ENCODE measurements at regions not wholly inside any gene's neighbourhood (a gene's known extent, or its start where the extent isn't known, plus 50 kb on each side); places are given as distances from the start of the nearest gene placed in this dataset.

DNA sequence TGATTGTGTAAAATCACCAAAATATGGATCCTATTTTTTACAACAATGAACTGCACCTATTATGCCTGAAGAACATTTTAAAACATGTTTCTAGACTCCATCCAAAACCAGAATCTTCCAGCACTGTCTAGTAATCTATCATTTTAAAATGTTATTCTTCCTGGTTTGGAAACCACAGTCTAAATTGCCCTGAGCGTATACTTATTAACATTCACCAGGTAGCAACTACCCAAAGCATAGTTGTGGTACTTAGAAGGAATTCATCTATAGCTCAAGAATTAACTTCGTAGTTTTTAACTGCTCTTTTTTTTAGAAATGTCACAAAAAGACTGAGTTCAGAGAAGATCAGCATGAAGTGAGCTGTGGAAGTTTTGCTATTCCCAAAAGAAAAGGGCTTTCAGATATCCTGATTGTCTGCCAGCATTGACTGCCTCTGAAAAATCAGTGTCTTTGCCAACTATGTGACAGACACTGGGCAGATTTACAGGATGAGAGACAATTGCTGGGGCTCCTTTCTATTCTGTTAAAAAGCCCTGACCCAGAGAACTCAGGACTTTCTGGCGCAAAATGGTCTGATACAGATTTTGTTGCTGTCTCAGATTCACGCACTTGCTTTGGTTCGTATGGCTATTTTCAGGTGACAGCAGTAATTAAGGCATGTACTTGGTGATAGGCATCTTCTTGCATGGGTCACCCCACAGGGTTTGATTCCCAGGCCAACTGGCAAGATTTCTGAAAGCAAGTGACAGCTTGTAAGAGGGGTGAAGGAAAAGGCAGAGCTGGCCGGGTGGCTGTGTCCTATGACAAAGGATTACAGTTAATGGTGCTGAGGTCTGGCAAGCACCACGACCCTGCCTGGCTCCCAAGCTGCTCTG, 152.5 kb upstream of the RAI14 start:
- Mint-ChIP-seq H3K27me3 (peaks cover 49% of the 10 kb centered on the region), H3K4me3 (no peak overlapping the region), H3K4me1 (peaks cover 5% of the 10 kb centered on the region), H3K27ac (no peak overlapping the region), H3K36me3 (ENCODE audit: low read depth) (no peaks in the 10 kb centered on the region)
- no peak for ATAC-seq
- no peak for DNase-seq
- no peaks in the 10 kb centered on the region for H3K9me3 ChIP-seq (ENCODE audit: control insufficient read depth, low read length, poor library complexity, severe bottlenecking)

DNA sequence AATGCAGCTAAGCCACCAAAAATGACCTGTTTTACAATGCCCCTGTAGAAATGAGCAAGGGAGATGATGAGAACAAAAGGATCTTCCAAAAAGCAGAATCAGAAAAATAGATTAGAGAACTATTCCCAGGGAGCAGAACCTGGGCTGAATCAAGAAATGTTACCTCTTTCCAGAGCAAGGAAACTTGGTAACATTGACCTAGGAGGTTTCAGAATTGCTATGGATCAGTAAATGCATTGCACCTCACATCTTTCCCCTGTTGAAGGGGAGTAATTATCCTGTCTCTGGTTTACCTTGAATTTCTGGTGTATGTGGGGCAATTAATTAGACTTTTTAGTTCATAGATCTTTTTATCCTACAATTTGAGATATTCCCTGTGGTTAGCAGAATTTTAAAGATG, 151.2 kb upstream of the RAI14 start:
- Mint-ChIP-seq H3K36me3 (ENCODE audit: low read depth) (no peaks in the 10 kb centered on the region), H3K4me3 (no peak overlapping the region), H3K27ac (no peak overlapping the region), H3K4me1 (no peaks in the 10 kb centered on the region), H3K27me3 (peaks cover 62% of the 10 kb centered on the region)
- H3K9me3 ChIP-seq (ENCODE audit: control insufficient read depth, low read length, poor library complexity, severe bottlenecking), result no peaks in the 10 kb centered on the region
- DNase-seq, result no peak
- ATAC-seq, result no peak

DNA sequence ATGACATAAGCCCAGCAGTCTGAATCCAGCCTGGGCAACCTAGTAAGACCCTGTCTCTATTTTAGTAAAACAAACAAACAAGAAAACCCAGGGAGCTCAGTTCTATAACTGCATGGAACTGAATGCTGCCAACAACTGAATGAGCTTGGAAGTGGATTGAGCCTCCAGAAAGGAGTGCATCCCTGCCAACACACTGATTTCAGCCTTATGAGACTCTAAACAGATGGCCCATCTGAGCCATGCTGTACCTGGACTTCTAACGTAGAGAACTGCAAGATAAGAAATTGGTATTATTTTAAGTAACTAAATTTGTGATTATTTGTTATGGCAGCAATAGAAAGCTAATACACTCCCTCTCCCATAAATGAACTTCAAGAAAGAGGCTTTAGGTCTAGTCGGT, 150.4 kb upstream of the RAI14 start:
- Mint-ChIP-seq H3K4me1 (no peaks in the 10 kb centered on the region), H3K4me3 (no peak overlapping the region), H3K27me3 (peaks cover 64% of the 10 kb centered on the region), H3K36me3 (ENCODE audit: low read depth) (no peaks in the 10 kb centered on the region), H3K27ac (no peak overlapping the region)
- no peaks in the 10 kb centered on the region for H3K9me3 ChIP-seq (ENCODE audit: control insufficient read depth, low read length, poor library complexity, severe bottlenecking)
- ATAC-seq (no peak), DNase-seq (no peak)

DNA sequence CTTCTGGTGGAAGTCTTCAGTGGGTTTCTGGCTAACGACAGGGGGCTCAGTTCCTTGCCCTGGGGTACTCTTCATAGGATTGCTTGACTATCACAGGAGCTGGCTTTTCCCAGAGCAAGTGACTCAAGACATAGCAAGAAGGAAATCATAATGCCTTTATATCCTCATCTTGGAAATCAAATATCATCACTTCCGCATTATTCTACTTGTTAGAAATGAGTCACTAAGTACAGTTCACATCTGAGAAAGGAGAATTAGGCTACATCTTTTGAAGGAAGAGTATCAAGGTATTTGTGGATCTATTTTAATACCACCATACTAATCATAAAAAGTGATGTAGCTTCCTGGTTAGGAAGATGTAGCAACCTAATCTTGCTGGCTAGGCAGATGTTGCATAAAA, 148.2 kb upstream of the RAI14 start:
- no peaks in the 10 kb centered on the region for H3K9me3 ChIP-seq (ENCODE audit: control insufficient read depth, low read length, poor library complexity, severe bottlenecking)
- Mint-ChIP-seq H3K36me3 (ENCODE audit: low read depth) (no peaks in the 10 kb centered on the region), H3K27me3 (peaks cover 62% of the 10 kb centered on the region), H3K4me1 (no peaks in the 10 kb centered on the region), H3K4me3 (no peak overlapping the region), H3K27ac (no peak overlapping the region)
- DNase-seq (no peak), ATAC-seq (no peak)

DNA sequence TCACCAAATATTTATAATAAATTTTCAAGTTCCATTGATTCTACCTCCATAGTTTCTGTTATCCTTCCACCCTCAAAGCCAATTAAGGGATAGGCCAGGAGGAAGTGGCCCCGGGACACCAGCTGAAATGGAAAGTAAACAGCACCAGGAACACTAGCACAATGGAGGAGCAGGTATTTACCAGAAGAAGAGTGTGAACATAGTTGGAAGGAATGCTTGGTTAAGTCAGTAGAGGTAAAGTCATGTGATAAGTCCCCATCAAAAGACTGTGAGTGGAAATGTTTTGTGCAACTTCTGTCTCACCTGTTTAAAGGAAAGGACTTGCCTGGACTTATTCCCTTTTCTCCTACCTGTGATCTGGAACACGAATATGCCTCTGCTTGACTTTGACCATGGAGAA, 146.7 kb upstream of the RAI14 start:
- Mint-ChIP-seq H3K36me3 (ENCODE audit: low read depth) (no peaks in the 10 kb centered on the region), H3K27me3 (peaks cover 47% of the 10 kb centered on the region), H3K27ac (no peak overlapping the region), H3K4me1 (no peaks in the 10 kb centered on the region), H3K4me3 (no peak overlapping the region)
- ATAC-seq (no peak), DNase-seq (no peak)
- no peaks in the 10 kb centered on the region for H3K9me3 ChIP-seq (ENCODE audit: control insufficient read depth, low read length, poor library complexity, severe bottlenecking)

DNA sequence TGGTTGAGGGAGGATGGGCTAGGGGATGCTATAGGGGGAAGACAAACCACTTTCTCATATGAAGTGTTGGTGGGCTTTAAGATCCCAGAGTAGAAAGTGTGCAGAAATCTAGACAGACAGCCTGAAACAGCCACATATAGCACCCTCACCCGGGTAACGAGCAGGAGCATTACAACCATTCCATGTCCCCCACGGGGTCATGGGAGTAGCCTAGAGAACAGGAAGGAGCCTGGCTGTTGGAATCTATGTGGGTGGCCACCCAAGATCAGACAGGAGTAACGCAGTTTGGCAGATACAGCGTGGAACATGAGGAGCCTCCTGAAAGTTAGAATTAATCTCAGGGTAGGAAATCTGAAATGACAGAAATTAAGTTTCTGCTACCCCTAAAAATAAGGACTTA, 146.1 kb upstream of the RAI14 start:
- ATAC-seq (no peak), DNase-seq (no peak)
- no peak overlapping the region for H3K27ac Mint-ChIP-seq
- no peaks in the 10 kb centered on the region for H3K9me3 ChIP-seq (ENCODE audit: control insufficient read depth, low read length, poor library complexity, severe bottlenecking)
- H3K27me3 Mint-ChIP-seq, result peaks cover 42% of the 10 kb centered on the region
- no peaks in the 10 kb centered on the region for H3K36me3 Mint-ChIP-seq (ENCODE audit: low read depth)
- H3K4me1 Mint-ChIP-seq, result no peaks in the 10 kb centered on the region
- no peak overlapping the region for H3K4me3 Mint-ChIP-seq

DNA sequence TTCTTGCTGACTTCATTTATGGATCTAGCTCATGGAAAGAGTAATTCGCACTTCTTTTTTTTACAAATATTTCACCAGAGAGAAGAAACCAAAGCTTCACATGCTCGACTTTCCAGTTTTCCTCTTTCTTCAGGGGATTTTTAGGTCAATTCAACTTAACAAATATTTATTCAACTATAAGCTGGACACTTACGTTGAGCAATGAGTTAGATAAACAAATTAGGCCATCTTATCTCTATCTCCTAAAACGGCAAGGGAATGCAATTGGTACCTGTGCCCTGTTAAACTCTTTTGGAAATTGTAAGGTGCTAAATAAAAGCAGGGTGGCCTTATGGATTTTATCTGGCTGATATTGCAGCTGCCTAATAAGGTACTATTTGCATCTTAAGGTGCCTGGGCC, 145.1 kb upstream of the RAI14 start:
- no peak for DNase-seq
- H3K36me3 Mint-ChIP-seq (ENCODE audit: low read depth), result no peaks in the 10 kb centered on the region
- H3K9me3 ChIP-seq (ENCODE audit: control insufficient read depth, low read length, poor library complexity, severe bottlenecking), result no peaks in the 10 kb centered on the region
- peaks cover 45% of the 10 kb centered on the region for H3K27me3 Mint-ChIP-seq
- no peak overlapping the region for H3K27ac Mint-ChIP-seq
- no peaks in the 10 kb centered on the region for H3K4me1 Mint-ChIP-seq
- no peak for ATAC-seq
- H3K4me3 Mint-ChIP-seq, result no peak overlapping the region

DNA sequence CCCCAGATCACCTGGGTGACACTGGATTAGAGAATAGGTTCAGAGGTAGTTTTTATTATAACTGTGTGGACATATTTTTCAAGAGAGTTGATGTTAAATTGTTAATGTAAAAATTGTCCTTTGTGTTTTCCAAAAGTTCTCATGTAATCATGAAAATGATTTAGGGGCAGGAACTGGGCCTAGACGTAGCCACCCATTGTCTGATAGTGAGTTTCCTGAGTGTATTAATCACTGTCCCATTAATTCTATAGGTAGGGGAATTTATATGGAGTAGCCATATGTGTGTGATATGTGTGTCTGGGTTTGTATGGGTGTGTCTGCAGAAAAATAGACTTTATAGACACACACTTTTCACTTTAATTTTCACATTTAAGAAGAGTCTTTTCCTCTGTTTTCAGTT, 144.6 kb upstream of the RAI14 start:
- no peak overlapping the region for H3K4me3 Mint-ChIP-seq
- no peak for DNase-seq
- no peak overlapping the region for H3K27ac Mint-ChIP-seq
- peaks cover 44% of the 10 kb centered on the region for H3K27me3 Mint-ChIP-seq
- peaks cover under 1% of the 10 kb centered on the region for H3K36me3 Mint-ChIP-seq (ENCODE audit: low read depth)
- ATAC-seq, result no peak
- no peaks in the 10 kb centered on the region for H3K9me3 ChIP-seq (ENCODE audit: control insufficient read depth, low read length, poor library complexity, severe bottlenecking)
- H3K4me1 Mint-ChIP-seq, result no peaks in the 10 kb centered on the region

DNA sequence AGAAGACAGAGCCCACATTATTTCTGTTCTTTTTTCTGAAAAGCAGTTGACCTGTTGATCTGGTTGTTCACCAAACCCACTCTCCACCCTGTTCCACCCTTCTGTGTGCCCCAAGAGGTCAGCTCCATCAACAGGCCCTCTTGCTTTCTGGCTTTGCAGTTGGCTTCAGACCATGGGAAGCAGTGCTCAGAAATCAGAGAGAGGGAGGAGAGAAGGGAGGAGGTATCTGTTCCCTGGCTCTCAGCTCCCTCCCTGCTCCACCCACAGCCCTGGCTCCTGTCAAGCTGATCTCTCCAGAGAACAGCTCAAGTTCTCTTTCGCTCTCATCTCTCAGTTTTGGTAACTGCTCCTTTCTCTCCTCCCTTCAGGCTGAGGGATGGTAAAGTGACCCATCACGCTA, 144.2 kb upstream of the RAI14 start:
- no peak for DNase-seq
- Mint-ChIP-seq H3K36me3 (ENCODE audit: low read depth) (peaks cover 5% of the 10 kb centered on the region), H3K27me3 (peaks cover 44% of the 10 kb centered on the region), H3K4me1 (no peaks in the 10 kb centered on the region), H3K27ac (no peak overlapping the region), H3K4me3 (no peak overlapping the region)
- no peaks in the 10 kb centered on the region for H3K9me3 ChIP-seq (ENCODE audit: control insufficient read depth, low read length, poor library complexity, severe bottlenecking)
- ATAC-seq, result no peak

DNA sequence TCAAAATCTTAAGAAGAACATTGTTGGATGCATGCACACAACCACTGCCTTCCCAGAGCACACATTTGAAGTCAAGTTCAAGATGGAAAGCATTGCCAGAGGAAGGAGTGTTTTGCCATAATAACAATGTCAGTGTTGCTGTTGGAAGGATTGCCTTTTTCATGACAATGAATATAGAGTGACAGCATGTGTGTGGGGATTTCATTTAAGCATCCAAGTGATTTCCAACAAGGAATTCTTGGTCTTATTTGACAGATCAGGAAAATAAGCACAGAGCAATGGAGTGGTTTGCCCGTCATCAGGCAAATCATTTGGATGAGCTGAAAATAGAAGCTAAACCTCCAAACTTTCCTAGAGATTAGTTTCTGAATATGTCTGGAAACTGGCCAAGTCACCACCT, 140.0 kb upstream of the RAI14 start:
- H3K4me3 Mint-ChIP-seq, result no peak overlapping the region
- DNase-seq, result no peak
- peaks cover 37% of the 10 kb centered on the region for H3K27me3 Mint-ChIP-seq
- H3K27ac Mint-ChIP-seq, result no peak overlapping the region
- ATAC-seq, result no peak
- H3K36me3 Mint-ChIP-seq (ENCODE audit: low read depth), result peaks cover 7% of the 10 kb centered on the region
- no peaks in the 10 kb centered on the region for H3K9me3 ChIP-seq (ENCODE audit: control insufficient read depth, low read length, poor library complexity, severe bottlenecking)
- H3K4me1 Mint-ChIP-seq, result no peaks in the 10 kb centered on the region

DNA sequence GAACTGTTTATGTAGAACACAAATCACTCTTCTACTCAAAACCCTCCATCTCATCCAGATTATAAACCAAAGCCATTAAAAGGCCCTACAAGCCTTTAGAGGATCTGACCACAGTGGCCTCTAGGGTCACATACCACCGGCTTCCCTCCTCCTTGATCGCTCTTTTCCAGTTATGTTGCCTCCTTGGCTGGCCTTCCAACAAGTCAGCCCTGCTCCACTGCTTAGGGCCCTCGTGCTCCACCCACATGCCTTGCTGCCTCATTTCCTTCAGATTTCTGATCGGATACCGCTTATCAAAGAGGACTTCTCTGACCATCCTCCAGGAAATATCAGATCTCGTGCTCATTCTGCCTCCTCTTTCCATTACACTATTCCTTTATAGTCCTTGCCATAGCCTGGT, 139.4 kb upstream of the RAI14 start:
- DNase-seq, result no peak
- Mint-ChIP-seq H3K4me3 (no peak overlapping the region), H3K4me1 (peaks cover 2% of the 10 kb centered on the region), H3K27me3 (peaks cover 37% of the 10 kb centered on the region), H3K36me3 (ENCODE audit: low read depth) (peaks cover 7% of the 10 kb centered on the region), H3K27ac (no peak overlapping the region)
- ATAC-seq, result no peak
- H3K9me3 ChIP-seq (ENCODE audit: control insufficient read depth, low read length, poor library complexity, severe bottlenecking), result no peaks in the 10 kb centered on the region

DNA sequence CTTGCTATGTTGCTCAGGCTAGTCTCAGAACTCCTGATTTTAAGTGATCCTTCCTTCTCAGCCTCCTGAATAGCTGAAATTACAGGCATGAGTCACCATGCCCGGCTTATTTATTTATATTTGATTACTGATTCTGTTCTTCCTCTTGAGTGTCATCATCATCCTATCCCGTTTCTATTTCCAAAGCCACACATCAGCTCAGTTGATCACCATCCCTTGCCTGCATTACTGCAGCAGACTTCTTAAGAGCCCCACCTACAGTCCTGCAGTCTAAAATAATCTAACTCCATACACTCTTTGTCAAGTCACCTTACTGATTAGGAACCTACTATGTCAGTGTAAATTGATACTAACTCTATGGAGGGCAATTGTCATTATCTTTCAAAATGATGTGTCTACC, 138.9 kb upstream of the RAI14 start:
- DNase-seq (no peak), ATAC-seq (no peak)
- Mint-ChIP-seq H3K27me3 (peaks cover 32% of the 10 kb centered on the region), H3K4me3 (no peak overlapping the region), H3K36me3 (ENCODE audit: low read depth) (peaks cover 7% of the 10 kb centered on the region), H3K27ac (no peak overlapping the region), H3K4me1 (peaks cover 2% of the 10 kb centered on the region)
- H3K9me3 ChIP-seq (ENCODE audit: control insufficient read depth, low read length, poor library complexity, severe bottlenecking), result no peaks in the 10 kb centered on the region

DNA sequence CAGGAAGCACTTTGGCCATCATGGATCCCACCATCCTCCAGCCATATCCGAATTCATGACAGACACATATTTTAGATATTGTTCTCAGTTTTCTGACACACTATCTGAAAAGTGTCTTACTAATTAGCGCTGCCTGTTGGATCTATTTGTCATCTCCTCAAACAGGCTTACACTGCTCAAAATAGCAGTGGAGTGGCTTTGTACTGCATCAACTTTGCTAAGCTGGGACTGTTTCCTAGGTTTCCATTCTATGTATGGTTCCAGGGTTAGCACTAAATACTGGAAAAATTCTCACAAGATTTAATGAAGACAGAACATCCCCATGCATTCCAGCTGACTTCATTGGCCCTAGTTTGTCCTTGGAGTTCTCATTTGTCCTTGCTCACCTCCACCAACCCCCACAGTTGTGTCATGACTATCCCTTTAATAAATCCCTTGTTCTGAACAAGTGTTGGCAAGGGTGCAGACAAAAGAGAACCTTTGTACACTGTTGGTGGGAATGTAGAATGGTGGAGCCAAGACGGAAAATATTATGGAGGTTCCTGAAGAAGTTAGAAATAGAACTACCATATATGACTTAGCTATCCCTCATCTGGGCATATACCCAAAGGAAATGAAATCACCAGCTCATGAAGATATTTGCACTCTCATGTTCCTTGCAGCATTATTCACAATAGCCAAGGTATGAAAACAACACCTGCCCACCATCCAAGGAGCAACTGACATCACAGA, 136.5 kb upstream of the RAI14 start:
- Mint-ChIP-seq H3K4me1 (peaks cover 5% of the 10 kb centered on the region), H3K4me3 (no peak overlapping the region)

More for the DNA sequence above, 136.5 kb upstream of the RAI14 start:
- H3K9me3 ChIP-seq (ENCODE audit: control insufficient read depth, low read length, poor library complexity, severe bottlenecking), result no peaks in the 10 kb centered on the region
- DNase-seq (no peak), ATAC-seq (no peak)
- H3K36me3 Mint-ChIP-seq (ENCODE audit: low read depth), result peaks cover 7% of the 10 kb centered on the region
- peaks cover 30% of the 10 kb centered on the region for H3K27me3 Mint-ChIP-seq
- H3K27ac Mint-ChIP-seq, result no peak overlapping the region

All from T-helper 17 cell (primary cell).